CD14-positive monocyte (primary cell): ENCODE measurements at regions not wholly inside any gene's neighbourhood (a gene's known extent, or its start where the extent isn't known, plus 50 kb on each side); places are given as distances from the start of the nearest gene placed in this dataset.

Experiments
- DNase-seq, 3 donors: peaks; one replicate each; pipeline ENCODE4 v3.0.0-alpha.2; 2011 to 2022
- H2AFZ ChIP-seq: 2 replicates; pipeline ENCODE4 v1.6.0; 2012; ENCODE audit warnings: mild to moderate bottlenecking, low read depth, low read length, inconsistent platforms; ENCODE audit not compliant: insufficient read depth, poor library complexity, severe bottlenecking
- H3K27ac ChIP-seq, 2 donors: 1 replicate in 1 of 2; 2 replicates in 1 of 2; pipeline ENCODE4 v1.5.1; 2012 to 2013; ENCODE audit warnings: low read length in 2 of 2, control low read depth in 1 of 2, inconsistent platforms in 1 of 2, low read depth in 1 of 2, mild to moderate bottlenecking in 1 of 2
- H3K27me3 ChIP-seq, 2 donors: one replicate each; pipeline versions ENCODE4 v1.6.0 to v1.6.1; 2011 to 2013; ENCODE audit warnings: low read length in 2 of 2; ENCODE audit not compliant: control insufficient read depth in 2 of 2, insufficient read depth in 2 of 2
- H3K36me3 ChIP-seq, 2 donors: replicated peaks in 1 of 2; 1 replicate in 1 of 2; 2 replicates in 1 of 2; pipeline versions ENCODE4 v1.5.1 to v1.6.1; 2012 to 2013; ENCODE audit warnings: low read length in 2 of 2, control low read depth in 1 of 2, inconsistent platforms in 1 of 2, mild to moderate bottlenecking in 1 of 2; ENCODE audit not compliant: insufficient read depth in 2 of 2, control insufficient read depth in 1 of 2
- H3K4me1 ChIP-seq, 2 donors: 1 replicate in 1 of 2; 2 replicates in 1 of 2; pipeline versions ENCODE4 v1.5.1 to v1.6.1; 2012 to 2013; ENCODE audit warnings: low read length in 2 of 2, control low read depth in 1 of 2, inconsistent platforms in 1 of 2, mild to moderate bottlenecking in 1 of 2, moderate library complexity in 1 of 2; ENCODE audit not compliant: insufficient read depth in 2 of 2, control insufficient read depth in 1 of 2
- H3K4me2 ChIP-seq: replicated peaks from 2 replicates; pipeline ENCODE3; 2012; ENCODE audit warnings: low read length, moderate library complexity, mild to moderate bottlenecking; ENCODE audit not compliant: poor library complexity, severe bottlenecking; ENCODE audit errors: extremely low read depth
- H3K4me3 ChIP-seq, 3 experiments: fragments of 200-600 bp in 1 of 3; sonication (generic) in 1 of 3; replicated peaks in 1 of 3; 1 replicate in 2 of 3; 2 replicates in 1 of 3; pipeline ENCODE4 v1.5.1; 2011 to 2013; ENCODE audit warnings: low read length in 3 of 3, mild to moderate bottlenecking in 3 of 3, control low read depth in 2 of 3, low read depth in 2 of 3, inconsistent platforms in 1 of 3, moderate library complexity in 1 of 3
- H3K79me2 ChIP-seq: 2 replicates; pipeline ENCODE4 v1.6.0; 2012; ENCODE audit warnings: mild to moderate bottlenecking, control low read depth, inconsistent platforms, low read length, moderate library complexity; ENCODE audit not compliant: insufficient read depth
- H3K9ac ChIP-seq: 2 replicates; pipeline ENCODE4 v1.6.0; 2017; ENCODE audit warnings: low read length, mild to moderate bottlenecking; ENCODE audit not compliant: insufficient read depth, poor library complexity, severe bottlenecking
- H3K9me3 ChIP-seq, 2 donors: replicated peaks in 1 of 2; 1 replicate in 1 of 2; 2 replicates in 1 of 2; pipeline versions ENCODE4 v1.5.1 to v1.6.1; 2012 to 2013; ENCODE audit warnings: low read length in 2 of 2, control low read depth in 1 of 2; ENCODE audit not compliant: control insufficient read depth in 1 of 2, insufficient read depth in 1 of 2
- H4K20me1 ChIP-seq: 2 replicates; pipeline ENCODE4 v1.6.0; 2012; ENCODE audit warnings: mild to moderate bottlenecking, low read length, control low read depth, moderate library complexity; ENCODE audit not compliant: insufficient read depth
- H3K27ac Mint-ChIP-seq, 7 donors: one replicate each; pipeline ENCODE4 v1.8.0; 2020; ENCODE audit warnings: mild to moderate bottlenecking in 7 of 7, mixed read lengths in 7 of 7, moderate library complexity in 6 of 7, inconsistent platforms in 2 of 7
- H3K27me3 Mint-ChIP-seq, 3 donors: one replicate each; pipeline ENCODE4 v1.8.0; 2021 to 2022; ENCODE audit warnings: low read depth in 3 of 3, mild to moderate bottlenecking in 3 of 3, mixed read lengths in 3 of 3, moderate library complexity in 3 of 3, inconsistent platforms in 1 of 3
- H3K36me3 Mint-ChIP-seq, 2 donors: one replicate each; pipeline ENCODE4 v1.8.0; 2020; ENCODE audit warnings: mixed read lengths in 2 of 2, inconsistent platforms in 1 of 2, mild to moderate bottlenecking in 1 of 2
- H3K4me1 Mint-ChIP-seq: one replicate; pipeline ENCODE4 v1.8.0; 2020; ENCODE audit warnings: mild to moderate bottlenecking, mixed read lengths
- H3K4me3 Mint-ChIP-seq, 2 donors: one replicate each; pipeline ENCODE4 v1.8.0; 2020; ENCODE audit warnings: mild to moderate bottlenecking in 2 of 2, mixed read lengths in 2 of 2, moderate library complexity in 1 of 2
- H3K9me3 Mint-ChIP-seq, 7 donors: one replicate each; pipeline ENCODE4 v1.8.0; 2020 to 2022; ENCODE audit warnings: mixed read lengths in 7 of 7, mild to moderate bottlenecking in 6 of 7, moderate library complexity in 6 of 7, inconsistent platforms in 2 of 7
- CTCF ChIP-seq: fragments of 200-600 bp; IDR thresholded peaks from one replicate; pipeline ENCODE4 v1.8.0; 2022; ENCODE audit warnings: antibody characterized with exemption, mild to moderate bottlenecking
- WGBS: methylation state at CpG from one replicate; pipeline ENCODE4 v1.1.5; 2013; ENCODE audit warnings: missing lambda C conversion rate; ENCODE audit not compliant: insufficient coverage; 5-methylcytosine and 5-hydroxymethylcytosine counted together
- intact Hi-C, 2 donors: fragments of 100-400 bp; cut with micrococcal nuclease; formaldehyde crosslinking; loops; one replicate each; pipeline versions ENCODE4 v1.15.0 to v1.15.1; 2023

GRCh38 chr2:200052627-200053026, 97.2 kb downstream of the MAIP1 start:
- intact Hi-C loops: no loop called here
- 100% methylated on average over 1 of the region's 3 CpGs for WGBS
- Mint-ChIP-seq H3K9me3 (peaks cover 0 to 11% (median 3%) of the 10 kb centered on the region in 7 donors), H3K4me3 (no peak overlapping the region), H3K4me1 (peaks cover 2% of the 10 kb centered on the region), H3K36me3 (no peaks in the 10 kb centered on the region), H3K27ac (no peak overlapping the region), H3K27me3 (peaks cover 0 to 4% (median 0%) of the 10 kb centered on the region in 3 donors)
- Histone ChIP-seq H3K4me3 (no peak overlapping the region), H3K4me1 (no peaks in the 10 kb centered on the region), H3K36me3 (no peaks in the 10 kb centered on the region), H3K27ac (no peak overlapping the region), H3K27me3 (no peaks in the 10 kb centered on the region), H3K79me2 (no peaks in the 10 kb centered on the region), H4K20me1 (no peaks in the 10 kb centered on the region), H2AFZ (no peak overlapping the region), H3K4me2 (no peak overlapping the region), H3K9ac (no peak overlapping the region), H3K9me3 (no peaks in the 10 kb centered on the region)
- no peak for TF ChIP-seq CTCF
- no peak for DNase-seq

- no peak overlapping the region for H3K27ac Mint-ChIP-seq
- Histone ChIP-seq H4K20me1 (no peaks in the 10 kb centered on the region), H3K79me2 (no peaks in the 10 kb centered on the region), H3K4me3 (no peak overlapping the region), H3K9me3 (no peaks in the 10 kb centered on the region), H3K9ac (no peak overlapping the region), H3K27me3 (no peaks in the 10 kb centered on the region), H3K4me2 (no peak overlapping the region), H3K4me1 (no peaks in the 10 kb centered on the region), H3K36me3 (no peaks in the 10 kb centered on the region), H3K27ac (no peak overlapping the region), H2AFZ (no peak overlapping the region)
- H3K36me3 Mint-ChIP-seq: no peaks in the 10 kb centered on the region
- H3K4me3 Mint-ChIP-seq: no peak overlapping the region
- 91% methylated on average over 14 of the region's 15 CpGs for WGBS
- no peak for DNase-seq
- intact Hi-C loops: no loop called here
- peaks cover 0 to 10% (median 3%) of the 10 kb centered on the region in 3 donors for H3K27me3 Mint-ChIP-seq
- peaks cover 2% of the 10 kb centered on the region for H3K4me1 Mint-ChIP-seq
- TF ChIP-seq CTCF: no peak
- H3K9me3 Mint-ChIP-seq: peaks cover 3 to 21% (median 7%) of the 10 kb centered on the region in 7 donors
Measured at GRCh38 chr2:200054681-200055468, 99.5 kb downstream of the MAIP1 start.
